ENCODE measurements at regions not wholly inside any gene's neighbourhood (a gene's known extent, or its start where the extent isn't known, plus 50 kb on each side); places are given as distances from the start of the nearest gene placed in this dataset.

- no peak overlapping the region for H3K4me3 ChIP-seq (ENCODE audit: low read length)
- no peaks in the 10 kb centered on the region for H3K27me3 ChIP-seq (replicated peaks; ENCODE audit: insufficient read depth, low read length)
- DNase-seq: no peak
- no peak overlapping the region for H2AFZ ChIP-seq (ENCODE audit: low read length)
- no peaks in the 10 kb centered on the region for H3K9me2 ChIP-seq (replicated peaks; ENCODE audit: insufficient read depth, low read length)
- no peak overlapping the region for H3K4me2 ChIP-seq (ENCODE audit: low read depth, low read length)
- H3K36me3 ChIP-seq (replicated peaks; ENCODE audit: insufficient read depth, low read length): no peaks in the 10 kb centered on the region
- no peaks in the 10 kb centered on the region for H3K79me2 ChIP-seq (ENCODE audit: low read length)
- TF ChIP-seq EZH2 (optimal IDR thresholded peaks at IDR 0.05; ENCODE audit: low read depth, low read length) (no peak), EZH2phosphoT487 (IDR thresholded peaks at IDR 0.05; ENCODE audit: low read length) (no peak), CTCF (IDR thresholded peaks at IDR 0.05; ENCODE audit: low read length) (no peak)
- no peak overlapping the region for H3K27ac ChIP-seq (ENCODE audit: low read length)
- H3K9ac ChIP-seq (ENCODE audit: low read length): no peak overlapping the region
- no peaks in the 10 kb centered on the region for H4K20me1 ChIP-seq (ENCODE audit: insufficient read depth, low read length)
- no peaks in the 10 kb centered on the region for H3K4me1 ChIP-seq (ENCODE audit: low read length)
- no peaks in the 10 kb centered on the region for H3K9me3 ChIP-seq (replicated peaks; ENCODE audit: insufficient read depth, low read length)
- H3F3A ChIP-seq (ENCODE audit: insufficient read depth, low read length): no peaks in the 10 kb centered on the region
Measured at GRCh38 chr2:7830616-7831015, 851.2 kb upstream of the ID2 start.

- Histone ChIP-seq H3K4me1 (ENCODE audit: low read length) (no peaks in the 10 kb centered on the region), H3K27ac (ENCODE audit: low read length) (no peak overlapping the region), H3K4me3 (ENCODE audit: low read length) (no peak overlapping the region), H3K36me3 (replicated peaks; ENCODE audit: insufficient read depth, low read length) (no peaks in the 10 kb centered on the region), H3K4me2 (ENCODE audit: low read depth, low read length) (no peak overlapping the region), H3K9ac (ENCODE audit: low read length) (no peak overlapping the region), H4K20me1 (ENCODE audit: insufficient read depth, low read length) (no peaks in the 10 kb centered on the region), H3K9me3 (replicated peaks; ENCODE audit: insufficient read depth, low read length) (no peaks in the 10 kb centered on the region), H3F3A (ENCODE audit: insufficient read depth, low read length) (no peaks in the 10 kb centered on the region), H3K27me3 (replicated peaks; ENCODE audit: insufficient read depth, low read length) (no peaks in the 10 kb centered on the region), H3K9me2 (replicated peaks; ENCODE audit: insufficient read depth, low read length) (no peaks in the 10 kb centered on the region), H3K79me2 (ENCODE audit: low read length) (no peaks in the 10 kb centered on the region), H2AFZ (ENCODE audit: low read length) (no peak overlapping the region)
- DNase-seq: no peak
- TF ChIP-seq CTCF (IDR thresholded peaks at IDR 0.05; ENCODE audit: low read length): no peak
- TF ChIP-seq EZH2 (optimal IDR thresholded peaks at IDR 0.05; ENCODE audit: low read depth, low read length): no peak
- no peak for TF ChIP-seq EZH2phosphoT487 (IDR thresholded peaks at IDR 0.05; ENCODE audit: low read length)
Measured at GRCh38 chr2:7835151-7835550, 846.7 kb upstream of the ID2 start.

GRCh38 chr2:7835693-7836680, 845.9 kb upstream of the ID2 start:
- DNase-seq: no peak
- Histone ChIP-seq H3K4me1 (ENCODE audit: low read length) (no peaks in the 10 kb centered on the region), H2AFZ (ENCODE audit: low read length) (no peak overlapping the region), H3K9ac (ENCODE audit: low read length) (no peak overlapping the region), H3K79me2 (ENCODE audit: low read length) (no peaks in the 10 kb centered on the region), H3K4me2 (ENCODE audit: low read depth, low read length) (no peak overlapping the region), H3K27ac (ENCODE audit: low read length) (no peak overlapping the region), H4K20me1 (ENCODE audit: insufficient read depth, low read length) (no peaks in the 10 kb centered on the region), H3K27me3 (replicated peaks; ENCODE audit: insufficient read depth, low read length) (no peaks in the 10 kb centered on the region), H3K9me3 (replicated peaks; ENCODE audit: insufficient read depth, low read length) (no peaks in the 10 kb centered on the region), H3K36me3 (replicated peaks; ENCODE audit: insufficient read depth, low read length) (no peaks in the 10 kb centered on the region), H3K4me3 (ENCODE audit: low read length) (no peak overlapping the region), H3K9me2 (replicated peaks; ENCODE audit: insufficient read depth, low read length) (no peaks in the 10 kb centered on the region), H3F3A (ENCODE audit: insufficient read depth, low read length) (no peaks in the 10 kb centered on the region)
- TF ChIP-seq CTCF (IDR thresholded peaks at IDR 0.05; ENCODE audit: low read length) (no peak), EZH2 (optimal IDR thresholded peaks at IDR 0.05; ENCODE audit: low read depth, low read length) (no peak), EZH2phosphoT487 (IDR thresholded peaks at IDR 0.05; ENCODE audit: low read length) (no peak)
